IMR-90 (cell line): ENCODE measurements at regions not wholly inside any gene's neighbourhood (a gene's known extent, or its start where the extent isn't known, plus 50 kb on each side); places are given as distances from the start of the nearest gene placed in this dataset.

ENCODE experiments used
- ATAC-seq: fragments of 200-7000 bp; cut with Tn5 transposase; 2 replicates; pipeline ENCODE4 v1.9.1; 2020; ENCODE audit warnings: low read depth, mild to moderate bottlenecking, moderate library complexity
- BruUV-seq: library from RNA; stranded (reverse); fragments of 400-500 nt; replicated peaks from 2 replicates; lab custom pipeline; 2021; lab: Mats Ljungman, UMichigan
- CTCF ChIA-PET: fragments of 300-600 bp; formaldehyde crosslinking; extraction: SDS; loops from one replicate; lab custom pipeline; 2021; ENCODE audit warnings: antibody characterized with exemption; lab: Yijun Ruan, JAX
- POLR2A ChIA-PET: fragments of 300-600 bp; sonication (Branson Sonifier 250); formaldehyde crosslinking; loops from one replicate; lab custom pipeline; 2022; ENCODE audit warnings: antibody characterized with exemption; ENCODE audit not compliant: unreplicated experiment; lab: Charles Lee
- DNase-seq: peaks from one replicate; pipeline ENCODE4 v3.0.0; 2013
- H2AFZ ChIP-seq: replicated peaks from 2 replicates; pipeline ENCODE3; 2013; ENCODE audit warnings: low read length, mild to moderate bottlenecking; ENCODE audit not compliant: poor library complexity
- H2AK5ac ChIP-seq: 2 replicates; pipeline ENCODE4 v1.6.1; 2013; ENCODE audit warnings: low read depth, low read length, inconsistent platforms
- H2AK9ac ChIP-seq: replicated peaks from 2 replicates; pipeline ENCODE3; 2013; ENCODE audit warnings: mild to moderate bottlenecking, low read depth, low read length, moderate library complexity; ENCODE audit not compliant: poor library complexity
- H2BK120ac ChIP-seq: 2 replicates; pipeline ENCODE4 v1.6.1; 2013; ENCODE audit warnings: low read depth, low read length, inconsistent platforms
- H2BK15ac ChIP-seq: 3 replicates; pipeline ENCODE4 v1.6.1; 2013; ENCODE audit warnings: low read depth, low read length, inconsistent platforms
- H2BK20ac ChIP-seq: 2 replicates; pipeline ENCODE4 v1.6.1; 2013; ENCODE audit warnings: low read depth, mild to moderate bottlenecking, inconsistent platforms, low read length, moderate library complexity
- H2BK5ac ChIP-seq: 2 replicates; pipeline ENCODE4 v1.6.1; 2013; ENCODE audit warnings: mild to moderate bottlenecking, low read depth, low read length, inconsistent platforms; ENCODE audit not compliant: poor library complexity, severe bottlenecking
- H3K14ac ChIP-seq: replicated peaks from 2 replicates; pipeline ENCODE4 v1.6.1; 2013; ENCODE audit warnings: low read depth, low read length, inconsistent platforms
- H3K18ac ChIP-seq: 2 replicates; pipeline ENCODE4 v1.6.1; 2013; ENCODE audit warnings: low read depth, low read length, control low read depth
- H3K23ac ChIP-seq: 2 replicates; pipeline ENCODE4 v1.6.1; 2013; ENCODE audit warnings: low read depth, low read length, inconsistent platforms
- H3K27ac ChIP-seq: 2 replicates; pipeline ENCODE4 v1.5.1; 2013; ENCODE audit warnings: mild to moderate bottlenecking, control low read depth, low read length; ENCODE audit not compliant: insufficient read depth
- H3K27me3 ChIP-seq: 2 replicates; pipeline ENCODE4 v1.6.1; 2013; ENCODE audit warnings: low read length; ENCODE audit not compliant: control insufficient read depth, insufficient read depth
- H3K36me3 ChIP-seq: 2 replicates; pipeline ENCODE4 v1.6.1; 2013; ENCODE audit warnings: low read length, mixed read lengths; ENCODE audit not compliant: control insufficient read depth, insufficient read depth
- H3K4ac ChIP-seq: 2 replicates; pipeline ENCODE4 v1.6.1; 2013; ENCODE audit warnings: low read depth, low read length, inconsistent platforms
- H3K4me1 ChIP-seq: 2 replicates; pipeline ENCODE4 v1.6.1; 2013; ENCODE audit warnings: low read length, mixed read lengths; ENCODE audit not compliant: control insufficient read depth, insufficient read depth
- H3K4me2 ChIP-seq: 2 replicates; pipeline ENCODE4 v1.6.1; 2013; ENCODE audit warnings: low read depth, mild to moderate bottlenecking, control low read depth, low read length, moderate library complexity
- H3K4me3 ChIP-seq: 2 replicates; pipeline ENCODE4 v1.5.1; 2013; ENCODE audit warnings: low read depth, mild to moderate bottlenecking, control low read depth, low read length, moderate library complexity; ENCODE audit not compliant: insufficient read depth
- H3K56ac ChIP-seq: 2 replicates; pipeline ENCODE4 v1.6.1; 2013; ENCODE audit warnings: low read length, inconsistent platforms; ENCODE audit not compliant: insufficient read depth; ENCODE audit errors: extremely low read depth
- H3K79me1 ChIP-seq, 2 experiments: 2 replicates each; pipeline ENCODE4 v1.6.1; 2013; ENCODE audit warnings: low read length in 2 of 2, inconsistent platforms in 1 of 2, low read depth in 1 of 2
- H3K9ac ChIP-seq: 2 replicates; pipeline ENCODE4 v1.6.1; 2013; ENCODE audit warnings: low read depth, low read length, control low read depth
- H3K9me1 ChIP-seq: 2 replicates; pipeline ENCODE4 v1.6.1; 2013; ENCODE audit warnings: low read length, inconsistent platforms; ENCODE audit not compliant: insufficient read depth
- H3K9me3 ChIP-seq: 2 replicates; pipeline ENCODE4 v1.6.1; 2013; ENCODE audit warnings: low read length; ENCODE audit not compliant: control insufficient read depth, insufficient read depth
- H4K20me1 ChIP-seq: 2 replicates; pipeline ENCODE4 v1.6.1; 2013; ENCODE audit warnings: low read length, inconsistent platforms; ENCODE audit not compliant: insufficient read depth
- H4K5ac ChIP-seq: 2 replicates; pipeline ENCODE4 v1.6.1; 2013; ENCODE audit warnings: mild to moderate bottlenecking, low read depth, low read length, control low read depth
- H4K8ac ChIP-seq, 2 experiments: 2 replicates each; pipeline ENCODE4 v1.6.1; 2013; ENCODE audit warnings: low read depth in 2 of 2, low read length in 2 of 2, control low read depth in 1 of 2, inconsistent platforms in 1 of 2
- H4K91ac ChIP-seq: 2 replicates; pipeline ENCODE4 v1.6.1; 2013; ENCODE audit warnings: low read depth, low read length, inconsistent platforms; ENCODE audit not compliant: insufficient read depth
- BHLHE40 ChIP-seq: fragments of 150-350 bp; IDR thresholded peaks from 2 replicates; pipeline ENCODE4 v1.6.1; 2016; ENCODE audit warnings: mild to moderate bottlenecking, low read depth, low read length
- CHD1 ChIP-seq: IDR thresholded peaks from 2 replicates; pipeline ENCODE4 v1.6.1; 2012; ENCODE audit warnings: low read depth, low read length, improper control_type of control experiment
- FOS ChIP-seq: fragments of 150-350 bp; IDR thresholded peaks from 2 replicates; pipeline ENCODE4 v1.6.1; 2016; ENCODE audit warnings: low read depth, low read length
- MXI1 ChIP-seq: IDR thresholded peaks from 2 replicates; pipeline ENCODE4 v1.6.1; 2012; ENCODE audit warnings: low read depth, mild to moderate bottlenecking, low read length, moderate library complexity, borderline replicate concordance
- POLR2A ChIP-seq: IDR thresholded peaks from 2 replicates; pipeline ENCODE4 v1.6.1; 2012; ENCODE audit warnings: mild to moderate bottlenecking, low read depth, low read length
- RAD21 ChIP-seq: IDR thresholded peaks from 2 replicates; pipeline ENCODE4 v1.6.1; 2012; ENCODE audit warnings: low read length, improper control_type of control experiment
- RFX5 ChIP-seq: IDR thresholded peaks from 2 replicates; pipeline ENCODE4 v1.8.0; 2012; ENCODE audit warnings: low read depth, mild to moderate bottlenecking, low read length, moderate library complexity
- SMC3 ChIP-seq: fragments of 150-350 bp; IDR thresholded peaks from 2 replicates; pipeline ENCODE4 v1.6.1; 2016; ENCODE audit warnings: low read depth, mild to moderate bottlenecking, antibody characterized with exemption, low read length, moderate library complexity
- WGBS, 2 experiments: methylation state at CpG; one replicate each; pipeline versions ENCODE4 v1.1.5 to v1.1.7; 2013; ENCODE audit warnings: missing lambda C conversion rate in 2 of 2; ENCODE audit not compliant: insufficient read length in 1 of 2; ENCODE audit errors: extremely low coverage in 2 of 2; 5-methylcytosine and 5-hydroxymethylcytosine counted together
- dilution Hi-C: fragments of 300-500 bp; cut with HindIII; formaldehyde crosslinking; loops from one replicate; pipeline ENCODE4 v1.14.3; 2018; ENCODE audit warnings: low sequenced_read_pairs; ENCODE audit not compliant: unreplicated experiment
- in situ Hi-C: fragments of 300-500 bp; cut with MboI; formaldehyde crosslinking; loops from 3 replicates; pipeline ENCODE4 v1.14.3; 2019; ENCODE audit warnings: low sequenced_read_pairs, inconsistent platforms, mixed read lengths
- intact Hi-C: fragments of 100-400 bp; cut with micrococcal nuclease; formaldehyde crosslinking; loops from 2 replicates; pipeline ENCODE4 v1.10.0; 2022
- TF ChIP-seq, protein P1 (sequence below): fragments of 150-350 bp; IDR thresholded peaks from 2 replicates; pipeline ENCODE4 v1.6.1; 2016; ENCODE audit warnings: low read depth, mild to moderate bottlenecking, low read length, moderate library complexity, borderline replicate concordance

DNA sequence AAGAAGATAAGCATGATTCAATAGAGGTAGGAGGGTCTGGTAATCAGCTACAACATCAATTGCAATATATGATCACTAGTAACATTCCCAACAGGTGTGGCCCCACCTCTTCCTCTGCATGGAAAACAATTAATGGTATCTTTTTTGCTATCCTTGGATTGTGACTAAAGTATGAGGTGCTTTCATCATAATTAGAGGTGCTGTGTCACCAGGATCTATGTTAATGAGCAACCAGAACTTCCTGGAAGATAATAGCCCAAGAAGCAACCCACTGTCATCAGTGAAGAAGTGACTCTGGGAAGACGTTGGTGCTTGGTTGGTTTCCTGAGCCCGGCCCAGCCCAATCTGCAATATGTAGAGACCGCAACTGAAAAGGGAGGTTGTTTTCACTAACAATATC lies 167.2 kb downstream of the SETD4 start:
- Histone ChIP-seq H2AK5ac (no peak overlapping the region), H4K20me1 (no peaks in the 10 kb centered on the region), H3K4me3 (no peak overlapping the region), H3K9ac (no peak overlapping the region), H2AK9ac (no peak overlapping the region), H3K23ac (no peak overlapping the region), H2AFZ (no peak overlapping the region), H4K8ac (no peak overlapping the region), H3K79me1 (no peaks in the 10 kb centered on the region), H3K27ac (no peak overlapping the region), H3K18ac (no peak overlapping the region), H3K4me2 (no peak overlapping the region), H2BK120ac (no peak overlapping the region), H2BK5ac (no peak overlapping the region), H3K9me1 (no peaks in the 10 kb centered on the region), H4K5ac (no peak overlapping the region), H3K9me3 (no peaks in the 10 kb centered on the region), H3K27me3 (peaks cover 13% of the 10 kb centered on the region), H3K4ac (no peak overlapping the region), H4K91ac (no peak overlapping the region), H3K4me1 (no peaks in the 10 kb centered on the region), H3K14ac (no peak overlapping the region), H2BK20ac (no peak overlapping the region), H3K36me3 (no peaks in the 10 kb centered on the region), H2BK15ac (no peak overlapping the region), H3K56ac (no peak overlapping the region)
- DNase-seq (no peak), ATAC-seq (no peak)
- in situ Hi-C loops (no loop called here), intact Hi-C loops (no loop called here), dilution Hi-C loops (no loop called here)
- ChIA-PET POLR2A (no interaction called here), CTCF (no interaction called here)
- BruUV-seq = no TSS peak
- TF ChIP-seq, protein P1, sequence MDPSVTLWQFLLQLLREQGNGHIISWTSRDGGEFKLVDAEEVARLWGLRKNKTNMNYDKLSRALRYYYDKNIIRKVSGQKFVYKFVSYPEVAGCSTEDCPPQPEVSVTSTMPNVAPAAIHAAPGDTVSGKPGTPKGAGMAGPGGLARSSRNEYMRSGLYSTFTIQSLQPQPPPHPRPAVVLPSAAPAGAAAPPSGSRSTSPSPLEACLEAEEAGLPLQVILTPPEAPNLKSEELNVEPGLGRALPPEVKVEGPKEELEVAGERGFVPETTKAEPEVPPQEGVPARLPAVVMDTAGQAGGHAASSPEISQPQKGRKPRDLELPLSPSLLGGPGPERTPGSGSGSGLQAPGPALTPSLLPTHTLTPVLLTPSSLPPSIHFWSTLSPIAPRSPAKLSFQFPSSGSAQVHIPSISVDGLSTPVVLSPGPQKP = no peak
- no peak for TF ChIP-seq RFX5
- TF ChIP-seq RAD21 = no peak
- TF ChIP-seq SMC3 = no peak
- TF ChIP-seq BHLHE40 = no peak
- no peak for TF ChIP-seq POLR2A
- no peak for TF ChIP-seq MXI1
- TF ChIP-seq CHD1 = no peak
- TF ChIP-seq FOS = no peak
- WGBS, 2 experiments = no CpG with 5 or more reads among the region's 3 CpGs
